SIG-M5 treated with dmso at 0.1 percent for 504 hours (cell line): ENCODE measurements at regions not wholly inside any gene's neighbourhood (a gene's known extent, or its start where the extent isn't known, plus 50 kb on each side); places are given as distances from the start of the nearest gene placed in this dataset.
"Not testable (repeated sequence)": the region's sequence is repeated elsewhere in the genome, so short reads cannot be mapped to it uniquely, and the experiment has no call there.

ENCODE experiments used
- DNase-seq: peaks from one replicate; lab custom pipeline; 2025; ENCODE audit not compliant: unreplicated experiment; lab: John Stamatoyannopoulos, UW

GRCh38 chr15:91609231-91609630 is 244.3 kb upstream of the SLCO3A1 start:
- DNase-seq = no peak

- DNase-seq = no peak
These were observed 243.5 kb upstream of the SLCO3A1 start for GRCh38 chr15:91609966-91610365.

- no peak for DNase-seq
These were observed 241.8 kb upstream of the SLCO3A1 start for GRCh38 chr15:91611561-91612323.

- no peak for DNase-seq
These were observed 233.3 kb upstream of the SLCO3A1 start for GRCh38 chr15:91620229-91620628.

GRCh38 chr15:91622235-91622634 is 231.3 kb upstream of the SLCO3A1 start:
- no peak for DNase-seq

- DNase-seq = no peak
These were observed 230.7 kb upstream of the SLCO3A1 start for GRCh38 chr15:91622711-91623342.

- DNase-seq = no peak
These were observed 229.0 kb upstream of the SLCO3A1 start for GRCh38 chr15:91624353-91624968.

GRCh38 chr15:91625506-91625905 is 228.0 kb upstream of the SLCO3A1 start:
- DNase-seq = peak; percentile 22

GRCh38 chr15:91627473-91628278 is 225.8 kb upstream of the SLCO3A1 start:
- DNase-seq = no peak

- no peak for DNase-seq
These were observed 223.4 kb upstream of the SLCO3A1 start for GRCh38 chr15:91630090-91630489.

- no peak for DNase-seq
These were observed 221.3 kb upstream of the SLCO3A1 start for GRCh38 chr15:91632176-91632575.

GRCh38 chr15:91632981-91633380 is 220.5 kb upstream of the SLCO3A1 start:
- DNase-seq = no peak

GRCh38 chr15:91634179-91634578 is 219.3 kb upstream of the SLCO3A1 start:
- no peak for DNase-seq

GRCh38 chr15:91635080-91635479 is 218.4 kb upstream of the SLCO3A1 start:
- no peak for DNase-seq

GRCh38 chr15:91635641-91636040 is 217.9 kb upstream of the SLCO3A1 start:
- no peak for DNase-seq

GRCh38 chr15:91649016-91649415 is 204.5 kb upstream of the SLCO3A1 start:
- no peak for DNase-seq

- no peak for DNase-seq
These were observed 203.6 kb upstream of the SLCO3A1 start for GRCh38 chr15:91649831-91650321.

GRCh38 chr15:91651251-91651650 is 202.3 kb upstream of the SLCO3A1 start:
- DNase-seq = no peak

- DNase-seq = no peak
These were observed 200.8 kb upstream of the SLCO3A1 start for GRCh38 chr15:91652610-91653207.

- not testable (repeated sequence) for DNase-seq
These were observed 197.8 kb upstream of the SLCO3A1 start for GRCh38 chr15:91655563-91656290.
